Chondrocyte (in vitro differentiated cells): ENCODE measurements at regions not wholly inside any gene's neighbourhood (a gene's known extent, or its start where the extent isn't known, plus 50 kb on each side); places are given as distances from the start of the nearest gene placed in this dataset.

ENCODE experiments used
- DNase-seq: peaks from one replicate; pipeline ENCODE4 v3.0.0; 2021; ENCODE audit warnings: mixed read lengths, low spot score
- H3K27ac Mint-ChIP-seq: one replicate; pipeline ENCODE4 v1.8.0; 2021; ENCODE audit warnings: mild to moderate bottlenecking, moderate library complexity, mixed read lengths; ENCODE audit not compliant: unreplicated experiment
- H3K27me3 Mint-ChIP-seq: 2 replicates; pipeline ENCODE4 v1.8.0; 2021; ENCODE audit warnings: low read depth, mixed read lengths
- H3K36me3 Mint-ChIP-seq: 2 replicates; pipeline ENCODE4 v1.8.0; 2021; ENCODE audit warnings: low read depth, mixed read lengths
- H3K4me1 Mint-ChIP-seq: 2 replicates; pipeline ENCODE4 v1.8.0; 2021; ENCODE audit warnings: low read depth, mild to moderate bottlenecking, mixed read lengths
- H3K4me3 Mint-ChIP-seq: one replicate; pipeline ENCODE4 v1.8.0; 2021; ENCODE audit warnings: mild to moderate bottlenecking, moderate library complexity, mixed read lengths; ENCODE audit not compliant: unreplicated experiment
- H3K9me3 Mint-ChIP-seq: 2 replicates; pipeline ENCODE4 v1.8.0; 2021; ENCODE audit warnings: low read depth, mixed read lengths
- CTCF ChIP-seq: fragments of 200-600 bp; sonication (generic); IDR thresholded peaks from 2 replicates; pipeline ENCODE4 v1.5.0; 2021; ENCODE audit warnings: antibody characterized with exemption, mild to moderate bottlenecking, moderate library complexity

DNA sequence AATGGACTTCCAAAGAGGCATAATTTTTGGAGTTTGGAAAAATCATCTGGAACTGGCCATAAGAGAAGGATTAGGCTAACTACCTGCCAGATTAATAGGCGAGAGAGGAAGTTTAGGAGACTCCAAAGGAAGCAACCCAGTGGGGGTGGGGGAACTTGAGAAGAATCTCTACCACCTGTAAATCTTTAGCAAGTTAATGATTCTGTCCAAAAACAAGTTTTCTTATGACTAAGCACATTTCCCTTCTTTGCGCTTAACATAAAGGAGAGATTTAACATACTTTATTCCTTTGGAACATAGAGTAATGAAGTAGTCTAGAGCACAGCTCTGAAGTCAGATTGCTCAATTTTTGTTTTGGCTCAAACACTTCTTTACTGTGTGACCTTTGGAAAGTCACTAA lies 58.2 kb upstream of the PAPPA start:
- no peaks in the 10 kb centered on the region for H3K27me3 Mint-ChIP-seq
- no peak for DNase-seq
- H3K4me1 Mint-ChIP-seq: peaks cover 4% of the 10 kb centered on the region

GRCh38 chr9:116096046-116096445 lies 57.5 kb upstream of the PAPPA start:
- TF ChIP-seq CTCF: no peak
- Mint-ChIP-seq H3K9me3 (no peaks in the 10 kb centered on the region), H3K36me3 (no peaks in the 10 kb centered on the region), H3K4me1 (peaks cover 4% of the 10 kb centered on the region), H3K4me3 (no peak overlapping the region), H3K27ac (no peak overlapping the region), H3K27me3 (no peaks in the 10 kb centered on the region)
- no peak for DNase-seq

More for the DNA sequence above, 58.2 kb upstream of the PAPPA start:
- Mint-ChIP-seq H3K36me3 (no peaks in the 10 kb centered on the region), H3K27ac (no peak overlapping the region), H3K4me3 (no peak overlapping the region), H3K9me3 (peaks cover 6% of the 10 kb centered on the region)
- TF ChIP-seq CTCF: no peak

- no peak overlapping the region for H3K27ac Mint-ChIP-seq
- H3K4me1 Mint-ChIP-seq: peaks cover 8% of the 10 kb centered on the region
- DNase-seq: no peak
- H3K36me3 Mint-ChIP-seq: no peaks in the 10 kb centered on the region
- no peak overlapping the region for H3K4me3 Mint-ChIP-seq
- TF ChIP-seq CTCF: no peak
- no peaks in the 10 kb centered on the region for H3K27me3 Mint-ChIP-seq
- no peaks in the 10 kb centered on the region for H3K9me3 Mint-ChIP-seq
These were observed 56.7 kb upstream of the PAPPA start for GRCh38 chr9:116096853-116097252.

DNA sequence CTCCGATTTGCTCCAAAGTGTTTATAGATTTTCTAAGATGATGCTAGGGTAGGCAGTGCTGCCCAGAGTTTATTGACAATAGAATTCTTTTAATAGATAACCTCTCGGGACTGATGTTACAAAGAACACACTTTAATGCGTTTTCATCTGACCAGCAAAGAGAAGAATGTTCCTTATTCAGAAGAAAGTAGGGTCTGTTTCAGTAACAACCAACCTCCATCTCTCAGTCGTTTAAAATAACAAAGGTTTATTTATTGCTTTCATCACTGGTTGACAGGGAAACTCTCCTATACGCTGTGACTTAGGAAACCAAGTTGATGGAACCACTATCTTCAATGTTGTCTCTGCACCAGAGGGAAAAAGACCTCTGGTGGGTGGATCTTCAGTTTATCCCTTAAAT lies 55.1 kb upstream of the PAPPA start:
- H3K9me3 Mint-ChIP-seq: no peaks in the 10 kb centered on the region
- H3K27ac Mint-ChIP-seq: no peak overlapping the region
- no peak for DNase-seq
- H3K27me3 Mint-ChIP-seq: no peaks in the 10 kb centered on the region
- TF ChIP-seq CTCF: no peak
- no peaks in the 10 kb centered on the region for H3K36me3 Mint-ChIP-seq
- no peak overlapping the region for H3K4me3 Mint-ChIP-seq
- peaks cover 8% of the 10 kb centered on the region for H3K4me1 Mint-ChIP-seq

GRCh38 chr9:116099821-116100220 lies 53.8 kb upstream of the PAPPA start:
- no peak for DNase-seq
- H3K9me3 Mint-ChIP-seq: peaks cover 3% of the 10 kb centered on the region
- no peak for TF ChIP-seq CTCF
- H3K27me3 Mint-ChIP-seq: no peaks in the 10 kb centered on the region
- H3K4me1 Mint-ChIP-seq: peaks cover 15% of the 10 kb centered on the region
- H3K36me3 Mint-ChIP-seq: peaks cover 2% of the 10 kb centered on the region
- no peak overlapping the region for H3K4me3 Mint-ChIP-seq
- H3K27ac Mint-ChIP-seq: no peak overlapping the region
